GM13976 (cell line): ENCODE measurements at regions not wholly inside any gene's neighbourhood (a gene's known extent, or its start where the extent isn't known, plus 50 kb on each side); places are given as distances from the start of the nearest gene placed in this dataset.

Experiments used
- DNase-seq: peaks from one replicate; pipeline ENCODE4 v3.0.0; 2012; ENCODE audit warnings: low spot score
- CTCF ChIP-seq: IDR thresholded peaks from 2 replicates; pipeline ENCODE4 v1.5.1; 2012; ENCODE audit warnings: borderline replicate concordance, mild to moderate bottlenecking; ENCODE audit not compliant: insufficient read depth; ENCODE audit errors: extremely low read depth, missing control alignments, control extremely low read depth
- in situ Hi-C: fragments of 300-500 bp; cut with MboI; formaldehyde crosslinking; loops from one replicate; pipeline ENCODE4 v1.12.0; 2022; ENCODE audit warnings: low sequenced_read_pairs, mixed read lengths, inconsistent platforms; ENCODE audit not compliant: unreplicated experiment

DNA sequence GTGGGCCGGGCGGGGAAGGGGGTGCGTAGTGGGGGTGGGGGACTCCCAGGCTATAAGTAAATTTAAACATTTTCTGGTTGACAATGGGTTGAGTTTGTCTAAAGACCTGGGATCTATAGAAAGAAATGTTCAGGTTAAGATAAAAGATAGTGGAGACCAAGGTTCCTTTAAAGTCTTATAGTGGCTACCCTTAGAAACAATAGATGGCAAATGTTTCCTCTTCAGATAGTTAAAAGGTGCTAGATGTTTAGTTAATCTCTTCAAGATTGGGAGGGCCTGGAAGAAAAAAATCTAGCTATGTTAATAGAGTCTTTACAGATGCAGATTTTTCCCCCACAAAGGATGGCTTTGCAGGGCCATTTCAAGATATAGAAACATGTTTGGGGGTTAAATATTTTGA is 446.4 kb upstream of the FKBP1C start:
- in situ Hi-C loops = no loop called here
- TF ChIP-seq CTCF = no peak
- DNase-seq = no peak

DNA sequence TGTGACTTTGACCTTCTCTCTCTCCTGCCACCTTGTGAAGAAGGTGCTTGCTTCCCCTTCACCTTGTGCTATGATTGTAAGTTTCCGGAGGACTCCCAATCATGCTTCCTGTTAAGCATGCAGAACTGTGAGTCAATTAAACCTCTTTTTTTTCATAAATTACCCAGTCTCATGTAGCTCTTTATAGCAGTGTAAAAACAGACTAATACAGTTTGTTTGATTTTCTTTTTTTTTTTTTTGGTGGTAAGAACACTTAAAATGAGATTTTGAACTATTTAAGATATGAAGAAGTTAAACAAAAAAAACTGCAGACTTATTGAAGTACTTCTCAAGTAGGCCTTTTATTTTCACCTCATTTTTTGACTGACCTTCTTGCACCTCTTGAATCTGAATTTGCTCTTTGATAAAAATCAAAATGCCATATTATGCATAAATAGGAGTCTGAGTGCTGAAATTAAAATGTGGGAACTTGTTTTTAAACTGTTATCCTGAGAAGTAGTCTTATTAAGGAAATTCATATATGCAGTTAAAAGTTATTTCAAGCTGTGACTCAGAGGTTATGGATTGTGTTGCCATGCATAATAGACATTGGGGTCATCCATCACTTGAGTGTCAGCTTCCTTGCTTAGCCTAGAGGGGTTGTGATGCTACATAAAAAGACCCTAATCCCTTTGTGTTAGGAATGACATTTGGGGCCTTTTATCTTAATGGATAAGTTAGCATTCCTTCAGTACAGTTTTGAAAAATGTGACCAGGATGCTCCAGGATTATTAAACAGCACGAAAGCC is 447.9 kb upstream of the FKBP1C start:
- no peak for DNase-seq
- TF ChIP-seq CTCF = no peak
- in situ Hi-C loops = no loop called here

- DNase-seq = no peak
- in situ Hi-C loops = no loop called here
- no peak for TF ChIP-seq CTCF
Measured at GRCh38 chr6:62746968-62747367, 460.9 kb upstream of the KHDRBS2 start.

DNA sequence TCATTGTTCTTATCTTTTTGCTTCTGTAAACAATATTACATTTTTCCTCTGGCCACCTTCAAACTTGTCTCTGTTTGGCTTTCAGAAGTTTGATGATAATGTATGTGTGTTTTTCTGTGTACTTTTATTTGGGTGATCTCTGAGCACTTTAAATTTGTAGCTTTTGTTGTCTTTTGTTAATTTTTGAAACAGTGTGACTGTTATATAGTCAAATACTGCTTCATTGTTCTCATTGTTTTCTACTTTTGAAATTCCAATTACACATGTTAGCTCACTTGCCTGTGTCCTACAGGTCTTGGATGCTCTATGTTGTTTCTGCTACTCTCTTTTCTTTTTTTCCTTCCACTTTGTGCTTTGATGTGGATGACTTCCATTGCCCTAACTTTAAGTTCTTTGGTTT is 460.1 kb upstream of the KHDRBS2 start:
- DNase-seq = no peak
- TF ChIP-seq CTCF = no peak
- in situ Hi-C loops = no loop called here

DNA sequence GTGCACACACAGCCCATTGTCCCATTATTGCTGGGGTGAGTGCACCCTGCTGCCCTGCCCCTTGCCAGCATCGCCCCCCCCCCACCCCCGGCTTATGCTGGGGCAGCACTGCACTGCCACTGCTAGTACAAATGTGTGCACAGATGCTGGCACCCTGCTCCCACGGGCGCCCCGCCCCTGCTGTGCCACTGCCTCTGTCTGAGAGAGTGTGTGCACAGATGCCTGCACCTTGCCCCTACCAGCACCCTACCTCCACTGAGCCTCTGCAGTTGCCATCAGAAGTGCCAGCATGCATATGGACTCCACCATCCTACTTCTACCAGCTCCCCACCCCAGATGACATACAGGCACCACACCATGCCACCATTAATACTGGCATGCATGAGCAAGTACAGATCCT is 454.6 kb upstream of the KHDRBS2 start:
- no peak for DNase-seq
- in situ Hi-C loops = no loop called here
- TF ChIP-seq CTCF = no peak

- no peak for TF ChIP-seq CTCF
- no peak for DNase-seq
- in situ Hi-C loops = no loop called here
Measured at GRCh38 chr6:62740171-62740570, 454.1 kb upstream of the KHDRBS2 start.
